Thoracic aorta (tissue), 2 donors: ENCODE measurements at regions not wholly inside any gene's neighbourhood (a gene's known extent, or its start where the extent isn't known, plus 50 kb on each side); places are given as distances from the start of the nearest gene placed in this dataset.

Source experiments
- ATAC-seq: fragments of 150-250 bp; one replicate; pipeline ENCODE4 v1.8.0; 2017; ENCODE audit warnings: low read depth; ENCODE audit not compliant: insufficient number of reproducible peaks, low FRiP score
- DNase-seq: peaks from one replicate; pipeline ENCODE4 v3.0.0-alpha.2; 2020; ENCODE audit warnings: low spot score
- H3K27ac ChIP-seq, 2 donors: fragments of 200-600 bp; sonication (generic); 1 replicate in 1 of 2; 2 replicates in 1 of 2; pipeline ENCODE4 v1.5.1; 2016; ENCODE audit warnings: mild to moderate bottlenecking in 2 of 2, moderate library complexity in 2 of 2
- H3K27me3 ChIP-seq: fragments of 200-600 bp; sonication (generic); replicated peaks from 2 replicates; pipeline ENCODE4 v1.6.0; 2016; ENCODE audit warnings: mild to moderate bottlenecking; ENCODE audit not compliant: insufficient read depth
- H3K36me3 ChIP-seq: fragments of 200-600 bp; sonication (generic); one replicate; pipeline ENCODE4 v1.5.1; 2016
- H3K4me1 ChIP-seq, 2 donors: fragments of 200-600 bp; sonication (generic); 1 replicate in 1 of 2; 2 replicates in 1 of 2; pipeline versions ENCODE4 v1.5.1 to v1.6.0; 2016; ENCODE audit warnings: low read depth in 2 of 2, mild to moderate bottlenecking in 1 of 2; ENCODE audit not compliant: control insufficient read depth in 1 of 2
- H3K4me3 ChIP-seq: fragments of 200-600 bp; sonication (generic); 2 replicates; pipeline ENCODE4 v1.5.1; 2016; ENCODE audit warnings: mild to moderate bottlenecking
- H3K9me3 ChIP-seq: fragments of 200-600 bp; sonication (generic); 2 replicates; pipeline ENCODE4 v1.5.1; 2016
- TF ChIP-seq, protein P1 (sequence below): fragments of 200-600 bp; sonication (generic); IDR thresholded peaks from one replicate; pipeline ENCODE4 v1.5.1; 2019; ENCODE audit warnings: antibody characterized with exemption

DNA sequence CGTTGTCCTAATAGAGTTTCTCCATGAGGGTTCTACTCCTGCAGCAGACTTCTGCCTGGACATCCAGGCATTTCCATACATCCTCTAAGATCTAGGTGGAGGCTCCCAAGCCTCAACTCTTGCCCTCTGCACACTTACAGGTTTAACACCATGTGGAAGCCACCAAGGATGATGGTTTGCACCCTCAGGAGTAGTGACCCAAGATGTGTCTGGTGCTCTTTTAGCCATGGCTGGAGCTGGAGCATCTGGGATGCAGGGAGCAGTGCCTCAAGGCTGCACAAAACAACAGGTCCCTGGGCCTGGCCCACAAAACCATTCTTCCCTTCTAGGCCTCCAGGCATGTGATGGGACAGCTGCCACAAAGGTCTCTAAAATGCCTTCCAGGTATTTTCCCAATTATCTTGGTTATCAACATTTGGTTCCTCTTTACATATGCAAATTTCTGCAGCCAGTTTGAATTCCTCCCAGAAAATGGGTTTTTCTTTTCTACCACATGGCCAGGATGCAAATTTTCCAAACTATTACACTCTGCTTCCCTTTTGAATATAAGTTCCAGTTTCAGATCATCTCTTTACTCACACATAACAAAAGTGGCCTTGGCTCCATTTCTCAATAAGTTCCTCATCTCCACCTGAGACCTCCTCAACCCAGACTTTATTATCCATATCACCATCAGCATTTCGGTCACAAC, 69.5 kb upstream of the GNAZ start:
- TF ChIP-seq, protein P1, sequence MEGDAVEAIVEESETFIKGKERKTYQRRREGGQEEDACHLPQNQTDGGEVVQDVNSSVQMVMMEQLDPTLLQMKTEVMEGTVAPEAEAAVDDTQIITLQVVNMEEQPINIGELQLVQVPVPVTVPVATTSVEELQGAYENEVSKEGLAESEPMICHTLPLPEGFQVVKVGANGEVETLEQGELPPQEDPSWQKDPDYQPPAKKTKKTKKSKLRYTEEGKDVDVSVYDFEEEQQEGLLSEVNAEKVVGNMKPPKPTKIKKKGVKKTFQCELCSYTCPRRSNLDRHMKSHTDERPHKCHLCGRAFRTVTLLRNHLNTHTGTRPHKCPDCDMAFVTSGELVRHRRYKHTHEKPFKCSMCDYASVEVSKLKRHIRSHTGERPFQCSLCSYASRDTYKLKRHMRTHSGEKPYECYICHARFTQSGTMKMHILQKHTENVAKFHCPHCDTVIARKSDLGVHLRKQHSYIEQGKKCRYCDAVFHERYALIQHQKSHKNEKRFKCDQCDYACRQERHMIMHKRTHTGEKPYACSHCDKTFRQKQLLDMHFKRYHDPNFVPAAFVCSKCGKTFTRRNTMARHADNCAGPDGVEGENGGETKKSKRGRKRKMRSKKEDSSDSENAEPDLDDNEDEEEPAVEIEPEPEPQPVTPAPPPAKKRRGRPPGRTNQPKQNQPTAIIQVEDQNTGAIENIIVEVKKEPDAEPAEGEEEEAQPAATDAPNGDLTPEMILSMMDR: no peak
- H3K4me1 ChIP-seq: no peaks in the 10 kb centered on the region
- H3K4me3 ChIP-seq: no peak overlapping the region
- H3K27ac ChIP-seq: no peak overlapping the region
- peaks cover 13% of the 10 kb centered on the region for H3K9me3 ChIP-seq
- ATAC-seq: no peak
- no peaks in the 10 kb centered on the region for H3K36me3 ChIP-seq
- DNase-seq: no peak
- no peaks in the 10 kb centered on the region for H3K27me3 ChIP-seq

DNA sequence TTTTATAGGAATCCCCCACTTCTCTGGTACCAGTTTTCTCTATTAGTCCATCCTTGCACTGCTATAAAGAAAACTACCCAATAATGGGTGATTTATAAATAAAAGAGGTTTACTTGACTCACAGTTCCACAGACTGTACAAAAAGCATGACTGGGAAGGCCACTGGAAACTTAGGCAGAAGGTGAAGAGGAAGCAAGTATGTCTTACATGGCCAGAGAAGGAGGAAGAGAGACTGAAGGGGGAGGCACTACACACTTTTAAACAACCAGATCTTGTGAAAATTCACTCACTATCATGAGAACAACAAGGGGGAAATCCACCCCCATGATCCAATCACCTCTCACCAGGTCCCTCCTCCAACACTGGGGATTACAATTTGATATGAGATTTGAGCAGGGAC, 68.9 kb upstream of the GNAZ start:
- no peak for ATAC-seq
- TF ChIP-seq, protein P1: no peak
- H3K36me3 ChIP-seq: no peaks in the 10 kb centered on the region
- no peaks in the 10 kb centered on the region for H3K4me1 ChIP-seq
- no peak overlapping the region for H3K4me3 ChIP-seq
- H3K9me3 ChIP-seq: peaks cover 13% of the 10 kb centered on the region
- no peaks in the 10 kb centered on the region for H3K27me3 ChIP-seq
- H3K27ac ChIP-seq: no peak overlapping the region
- DNase-seq: no peak

DNA sequence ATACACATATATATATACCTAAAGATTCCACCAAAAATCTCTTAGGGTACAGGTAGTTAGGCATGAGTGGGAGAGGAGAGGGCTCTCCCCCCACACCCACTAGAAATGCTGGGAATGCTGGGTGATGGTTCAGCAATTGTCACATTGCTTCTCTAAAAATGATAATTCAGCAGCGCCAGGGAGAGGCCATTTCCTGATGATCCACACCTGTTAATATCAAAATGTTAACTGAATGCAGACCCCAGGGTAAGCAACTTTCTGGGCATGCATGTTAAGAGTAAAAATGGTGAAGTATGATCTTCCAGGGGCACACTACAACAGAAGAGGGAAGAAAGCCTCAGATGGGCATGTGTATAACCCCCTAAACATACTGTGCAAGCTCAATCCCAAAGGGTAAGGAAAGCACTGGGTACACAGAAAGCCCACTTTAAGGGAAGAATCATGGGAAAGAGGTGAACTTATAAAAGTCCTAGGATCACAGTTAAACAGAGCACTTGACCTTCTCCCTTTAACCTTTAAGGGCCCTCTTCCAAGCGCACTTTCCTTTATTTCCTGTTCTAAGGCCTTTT, 67.6 kb upstream of the GNAZ start:
- Histone ChIP-seq H3K4me1 (no peaks in the 10 kb centered on the region), H3K27me3 (no peaks in the 10 kb centered on the region), H3K36me3 (no peaks in the 10 kb centered on the region), H3K4me3 (no peak overlapping the region), H3K9me3 (peaks cover 5% of the 10 kb centered on the region), H3K27ac (no peak overlapping the region)
- DNase-seq: no peak
- TF ChIP-seq, protein P1: no peak
- ATAC-seq: no peak

DNA sequence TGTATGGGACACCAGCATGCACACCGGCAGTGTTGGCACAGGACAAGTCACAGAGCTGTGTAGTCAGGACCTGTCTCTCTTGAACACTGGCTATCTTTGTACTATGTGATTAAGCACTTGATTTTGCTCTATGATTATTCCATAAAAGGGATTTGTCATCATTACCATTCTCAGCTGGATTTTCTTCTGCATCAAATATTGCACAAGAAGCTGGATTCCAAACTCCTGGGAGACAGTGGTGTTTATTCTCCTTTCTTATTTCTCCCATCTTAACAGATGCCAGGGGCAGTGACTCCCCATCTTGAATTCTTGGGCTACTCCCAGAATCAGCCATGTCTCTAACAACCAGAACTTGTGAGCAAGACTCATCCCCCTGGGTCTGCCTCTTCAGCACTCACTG, 62.5 kb upstream of the GNAZ start:
- DNase-seq (no peak), ATAC-seq (no peak)
- H3K4me3 ChIP-seq: no peak overlapping the region
- TF ChIP-seq, protein P1: no peak
- H3K27me3 ChIP-seq: no peaks in the 10 kb centered on the region
- no peak overlapping the region for H3K27ac ChIP-seq
- H3K9me3 ChIP-seq: no peaks in the 10 kb centered on the region
- no peaks in the 10 kb centered on the region for H3K36me3 ChIP-seq
- no peaks in the 10 kb centered on the region for H3K4me1 ChIP-seq

DNA sequence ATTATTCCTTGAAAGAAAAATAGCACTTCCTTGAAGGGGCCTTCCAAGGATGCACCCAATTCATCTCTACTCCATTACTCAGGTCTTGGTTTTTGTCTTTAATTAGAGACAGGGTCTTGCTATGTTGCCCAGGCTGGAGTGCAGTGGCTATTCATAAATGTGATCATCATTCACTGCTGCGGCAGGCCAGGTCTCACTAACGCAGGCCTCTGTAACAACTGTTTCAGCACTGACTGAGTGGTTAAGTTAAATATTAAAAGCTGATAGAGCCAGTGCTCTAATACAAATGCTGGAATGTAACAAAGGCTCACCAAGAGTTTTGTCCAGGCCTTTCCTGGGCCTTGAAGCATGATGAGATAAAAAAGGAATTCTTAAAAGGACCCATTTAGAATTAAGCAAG, 61.4 kb upstream of the GNAZ start:
- DNase-seq (no peak), ATAC-seq (no peak)
- Histone ChIP-seq H3K4me3 (no peak overlapping the region), H3K27me3 (no peaks in the 10 kb centered on the region), H3K27ac (no peak overlapping the region), H3K4me1 (no peaks in the 10 kb centered on the region), H3K36me3 (no peaks in the 10 kb centered on the region), H3K9me3 (no peaks in the 10 kb centered on the region)
- TF ChIP-seq, protein P1: no peak
